Fibroblast of the aortic adventitia (primary cell): ENCODE measurements at regions not wholly inside any gene's neighbourhood (a gene's known extent, or its start where the extent isn't known, plus 50 kb on each side); places are given as distances from the start of the nearest gene placed in this dataset.

Experiments
- DNase-seq: peaks from one replicate; pipeline ENCODE4 v3.0.0-alpha.2; 2010; ENCODE audit warnings: low read depth
- H3K4me3 ChIP-seq: 2 replicates; pipeline ENCODE4 v1.5.1; 2011; ENCODE audit warnings: low read depth, mild to moderate bottlenecking, control low read depth, low read length, moderate library complexity
- CTCF ChIP-seq: IDR thresholded peaks from 2 replicates; pipeline ENCODE4 v1.5.1; 2011; ENCODE audit warnings: mild to moderate bottlenecking, low read length, control low read depth, inconsistent platforms; ENCODE audit not compliant: insufficient read depth

- no peak for TF ChIP-seq CTCF
- H3K4me3 ChIP-seq: no peak overlapping the region
- DNase-seq: peak; percentile 2
Measured at GRCh38 chr2:122023059-122023864, 267.8 kb downstream of the TSN start.

- no peak for DNase-seq
- no peak overlapping the region for H3K4me3 ChIP-seq
- no peak for TF ChIP-seq CTCF
Measured at GRCh38 chr2:122027510-122028217, 272.2 kb downstream of the TSN start.

- no peak for TF ChIP-seq CTCF
- DNase-seq: peak; percentile 88
Measured at GRCh38 chr2:122028371-122029100, 273.1 kb downstream of the TSN start.

GRCh38 chr2:122029456-122029855, 274.0 kb downstream of the TSN start:
- DNase-seq: no peak
- H3K4me3 ChIP-seq: no peak overlapping the region
- no peak for TF ChIP-seq CTCF

More at GRCh38 chr2:122028371-122029100, 273.1 kb downstream of the TSN start:
- H3K4me3 ChIP-seq: no peak overlapping the region

GRCh38 chr2:122029945-122030344, 274.5 kb downstream of the TSN start:
- H3K4me3 ChIP-seq: no peak overlapping the region
- TF ChIP-seq CTCF: no peak
- no peak for DNase-seq

GRCh38 chr2:122031544-122032263, 276.3 kb downstream of the TSN start:
- H3K4me3 ChIP-seq: no peak overlapping the region
- DNase-seq: no peak
- no peak for TF ChIP-seq CTCF
